ENCODE measurements at regions not wholly inside any gene's neighbourhood (a gene's known extent, or its start where the extent isn't known, plus 50 kb on each side); places are given as distances from the start of the nearest gene placed in this dataset.

- no peak overlapping the region for H3K4me3 Mint-ChIP-seq
- TF ChIP-seq ZNF462 (CRISPR knock-in tag; IDR thresholded peaks at IDR 0.05) = no peak
- TF ChIP-seq CTCF (conservative IDR thresholded peaks at IDR 0.05; ENCODE audit: low read depth in 2 of 2) = no peak
- TF ChIP-seq CREB1 (CRISPR knock-in tag; IDR thresholded peaks at IDR 0.05; ENCODE audit: low read depth) = no peak
- TF ChIP-seq STAT1 (IDR thresholded peaks at IDR 0.05; ENCODE audit: unreplicated experiment) = no peak
- TF ChIP-seq JUNB (IDR thresholded peaks at IDR 0.05; ENCODE audit: unreplicated experiment) = no peak
- no peak for TF ChIP-seq REST (IDR thresholded peaks at IDR 0.05; ENCODE audit: unreplicated experiment)
- no peak for TF ChIP-seq ETS1 (IDR thresholded peaks at IDR 0.05)
- TF ChIP-seq POLR2AphosphoS5 (IDR thresholded peaks at IDR 0.05; ENCODE audit: low read depth) = no peak
- no peak for TF ChIP-seq ZNF331 (CRISPR knock-in tag; IDR thresholded peaks at IDR 0.05; ENCODE audit: low read depth)
- no peak overlapping the region for H3K27ac ChIP-seq (ENCODE audit: low read depth)
- no peaks in the 10 kb centered on the region for H3K36me3 Mint-ChIP-seq (ENCODE audit: low read depth)
- H3K36me3 ChIP-seq (ENCODE audit: insufficient read depth) = no peaks in the 10 kb centered on the region
- H3K27ac Mint-ChIP-seq = no peak overlapping the region
- no peaks in the 10 kb centered on the region for H4K20me1 ChIP-seq (replicated peaks; ENCODE audit: insufficient read depth)
- DNase-seq (ENCODE audit: low spot score) (no peak), ATAC-seq (no peak)
- no peaks in the 10 kb centered on the region for H3K4me1 ChIP-seq (ENCODE audit: insufficient read depth)
- H3K9me3 Mint-ChIP-seq = no peaks in the 10 kb centered on the region
- H3K27me3 Mint-ChIP-seq (ENCODE audit: insufficient read depth, low read depth, poor library complexity) = peaks cover 2% of the 10 kb centered on the region
- 0 out of 2 replicates have a peak overlapping the region, but pooled peaks have one; percentile 29 for H2AFZ ChIP-seq
- H3K9me2 ChIP-seq (ENCODE audit: insufficient read depth) = no peaks in the 10 kb centered on the region; the same call in 1 of the 2 replicates
- H3K4me1 Mint-ChIP-seq = no peaks in the 10 kb centered on the region
- no peaks in the 10 kb centered on the region for H3K27me3 ChIP-seq (ENCODE audit: insufficient read depth)
- H3K4me3 ChIP-seq = no peak overlapping the region
- no peaks in the 10 kb centered on the region for H3K79me2 ChIP-seq (replicated peaks; ENCODE audit: insufficient read depth)
- no peak overlapping the region for H3K4me2 ChIP-seq
- no peaks in the 10 kb centered on the region for H3F3A ChIP-seq (replicated peaks; ENCODE audit: low read depth)
Observed at GRCh38 chr5:109951758-109952157, 262.0 kb downstream of the MAN2A1 start.

Measured in GM23338 (cell line).